ENCODE measurements at regions not wholly inside any gene's neighbourhood (a gene's known extent, or its start where the extent isn't known, plus 50 kb on each side); places are given as distances from the start of the nearest gene placed in this dataset.

DNA sequence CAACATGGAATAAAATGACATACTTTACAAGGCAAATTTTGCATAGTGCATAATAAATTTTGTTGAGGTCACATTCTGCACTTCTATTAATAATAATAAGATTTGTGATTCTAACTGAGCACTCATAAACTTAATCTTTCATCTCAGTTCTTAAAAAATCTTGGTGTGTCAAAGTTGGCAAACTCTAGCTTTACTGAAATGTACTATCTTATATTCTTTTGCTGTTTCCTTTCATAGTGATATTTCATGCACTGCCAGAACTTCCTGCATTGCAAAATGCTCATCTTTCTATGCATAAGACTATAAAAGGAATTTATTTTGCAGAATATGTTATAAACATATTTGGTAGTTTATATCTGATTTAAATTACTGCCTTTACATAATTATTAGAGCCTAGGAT, 797.6 kb downstream of the ADGRL2 start:
- DNase-seq = no peak

DNA sequence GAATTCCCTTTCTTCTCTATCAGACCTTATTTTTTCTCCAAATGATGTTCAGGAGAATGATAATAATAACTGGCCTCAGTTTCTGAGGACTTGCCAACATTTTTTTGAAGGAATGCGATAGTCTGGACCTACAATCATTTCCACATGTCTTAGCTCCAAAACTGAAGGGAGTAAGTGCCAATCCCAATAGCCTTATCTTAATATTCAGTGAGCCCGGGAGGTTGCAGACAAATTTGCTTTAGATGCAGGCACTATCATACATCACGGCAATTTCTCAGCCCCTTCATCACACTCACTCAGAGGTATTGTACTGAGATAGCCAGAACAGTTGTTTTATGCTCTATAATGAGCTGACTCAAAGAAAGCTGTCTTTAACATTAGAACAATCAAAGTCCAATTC, 796.9 kb downstream of the ADGRL2 start:
- no peak for DNase-seq

GRCh38 chr1:82597141-82597540, 796.4 kb downstream of the ADGRL2 start:
- DNase-seq = no peak

DNA sequence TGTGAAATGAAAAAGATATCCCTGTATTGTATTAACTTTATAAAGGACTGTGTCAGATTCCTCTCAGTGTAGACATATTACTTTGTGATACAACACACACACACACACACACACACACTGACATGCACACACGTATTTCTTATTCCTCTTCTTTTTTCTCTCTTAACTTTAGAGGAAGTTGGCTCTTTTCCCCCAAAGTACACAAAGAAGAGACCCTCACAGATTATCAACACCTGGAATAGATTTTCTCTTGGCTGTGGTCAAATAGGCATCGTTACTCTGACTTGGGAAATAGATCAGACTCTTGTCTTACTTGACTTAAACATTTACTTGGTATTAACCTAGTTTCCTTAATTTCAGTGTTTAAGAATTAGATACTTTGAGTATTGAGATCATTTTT, 792.8 kb downstream of the ADGRL2 start:
- no peak for DNase-seq

- DNase-seq = no peak
These were observed 788.9 kb downstream of the ADGRL2 start for GRCh38 chr1:82589588-82589987.

- no peak for DNase-seq
These were observed 786.6 kb downstream of the ADGRL2 start for GRCh38 chr1:82587371-82587770.

DNA sequence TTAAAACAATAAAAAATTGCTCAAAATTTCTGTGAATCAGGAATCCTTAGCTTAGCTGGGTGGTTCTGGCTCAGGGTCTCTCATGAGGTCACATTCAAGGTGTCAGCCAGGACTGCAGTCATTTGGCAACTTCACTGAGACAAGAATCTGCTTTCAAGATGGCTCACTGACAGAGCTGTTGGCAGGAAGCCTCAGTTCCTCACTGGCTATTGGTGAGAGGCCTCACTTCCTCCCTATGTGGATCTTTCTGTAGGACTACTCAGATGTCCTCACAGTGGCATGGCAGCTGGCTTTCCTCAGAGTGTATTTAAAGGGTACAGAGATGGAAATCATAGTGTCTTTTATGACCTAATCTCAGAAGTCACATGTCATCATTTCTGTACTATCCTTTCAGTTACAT, 785.7 kb downstream of the ADGRL2 start:
- DNase-seq = no peak

DNA sequence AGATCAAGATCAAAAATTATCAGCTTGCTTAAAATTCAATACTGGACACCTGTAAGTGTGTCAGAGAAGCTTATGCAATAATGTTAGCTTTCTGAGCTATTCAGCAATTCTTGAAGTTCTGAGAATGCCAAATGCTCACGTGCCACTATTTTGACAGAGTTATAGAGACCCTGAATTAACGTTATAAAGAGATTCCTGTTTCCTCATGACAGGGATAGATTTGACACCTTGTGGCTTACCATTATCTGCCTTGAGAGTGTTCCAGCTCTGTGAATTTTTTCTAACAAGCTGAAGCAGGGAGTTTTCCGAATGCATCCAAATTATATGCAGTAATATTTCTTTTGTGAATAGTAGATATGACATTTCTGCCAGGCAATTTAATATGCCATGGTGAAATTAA, 781.6 kb downstream of the ADGRL2 start:
- DNase-seq = no peak

- DNase-seq = no peak
These were observed 777.5 kb downstream of the ADGRL2 start for GRCh38 chr1:82578086-82578726.

GRCh38 chr1:82567348-82567747, 766.6 kb downstream of the ADGRL2 start:
- DNase-seq = no peak

- DNase-seq = peak in 1 of 56 donors; percentile 2
These were observed 764.8 kb downstream of the ADGRL2 start for GRCh38 chr1:82565546-82565945.

DNA sequence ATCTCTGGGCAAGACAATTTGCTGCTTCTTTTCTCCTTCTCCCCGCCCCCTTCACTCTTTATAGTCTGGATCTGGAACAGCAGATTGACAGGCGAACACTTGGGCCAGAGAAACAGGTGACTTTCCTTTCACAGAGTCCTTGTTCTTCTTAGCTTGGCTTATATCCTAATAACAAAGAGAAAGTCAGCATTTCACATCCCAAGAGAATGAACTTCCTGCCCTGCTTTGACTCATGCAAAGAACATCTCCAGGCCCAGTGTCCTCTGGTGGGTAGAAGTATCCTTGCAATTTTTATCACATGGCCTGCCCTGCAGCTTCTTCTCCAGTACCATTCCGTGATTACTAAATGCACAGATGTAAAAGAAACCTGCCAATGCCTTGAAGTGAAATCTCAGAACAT, 764.4 kb downstream of the ADGRL2 start:
- DNase-seq = no peak

- DNase-seq = no peak
These were observed 763.6 kb downstream of the ADGRL2 start for GRCh38 chr1:82564333-82564732.

GRCh38 chr1:82562448-82562847, 761.7 kb downstream of the ADGRL2 start:
- DNase-seq = no peak

DNA sequence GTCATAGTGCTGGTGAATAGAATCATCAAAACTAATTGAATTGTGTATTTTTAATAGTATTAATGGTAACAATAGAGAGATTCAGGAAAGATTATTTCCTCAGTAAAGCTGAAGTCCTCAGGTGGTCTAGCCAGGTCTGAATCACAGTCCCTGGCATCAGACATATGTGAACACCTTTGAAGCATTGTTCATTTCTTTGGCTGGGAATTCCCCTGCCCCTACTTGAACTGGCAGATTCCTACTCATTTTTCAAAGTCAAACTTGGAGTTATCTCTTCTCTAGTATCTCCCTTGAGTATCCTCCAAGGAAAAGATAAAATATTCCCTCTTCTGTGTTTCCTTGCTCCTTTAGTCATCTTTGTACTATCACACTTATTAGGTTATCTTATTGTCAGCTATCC, 759.8 kb downstream of the ADGRL2 start:
- no peak for DNase-seq

GRCh38 chr1:82555501-82555900, 754.8 kb downstream of the ADGRL2 start:
- DNase-seq = no peak

DNA sequence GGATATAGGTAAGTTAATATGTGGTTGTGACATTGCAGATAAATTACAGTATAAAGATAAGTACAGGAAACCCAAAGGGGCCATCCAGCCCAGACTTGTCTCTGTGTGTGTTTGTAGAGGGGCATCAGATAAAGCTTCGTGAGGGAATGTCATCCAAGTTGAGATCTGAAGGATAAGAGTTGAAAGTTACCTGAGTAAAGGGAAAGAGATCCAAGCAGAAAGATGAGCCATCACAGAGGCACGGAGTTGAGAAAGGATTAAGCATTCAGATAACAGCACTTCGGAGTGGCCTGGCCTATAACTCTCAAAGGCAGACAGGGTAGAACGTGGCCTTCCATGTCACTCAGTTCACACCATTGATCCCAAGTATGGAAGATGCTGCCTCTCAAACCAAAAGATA, 749.1 kb downstream of the ADGRL2 start:
- DNase-seq = no peak

- no peak for DNase-seq
These were observed 742.0 kb downstream of the ADGRL2 start for GRCh38 chr1:82542766-82543165.

- DNase-seq = no peak
These were observed 741.4 kb downstream of the ADGRL2 start for GRCh38 chr1:82542141-82542540.

- no peak for DNase-seq
These were observed 739.3 kb downstream of the ADGRL2 start for GRCh38 chr1:82540006-82540405.

- no peak for DNase-seq
These were observed 738.1 kb downstream of the ADGRL2 start for GRCh38 chr1:82538876-82539275.

DNA sequence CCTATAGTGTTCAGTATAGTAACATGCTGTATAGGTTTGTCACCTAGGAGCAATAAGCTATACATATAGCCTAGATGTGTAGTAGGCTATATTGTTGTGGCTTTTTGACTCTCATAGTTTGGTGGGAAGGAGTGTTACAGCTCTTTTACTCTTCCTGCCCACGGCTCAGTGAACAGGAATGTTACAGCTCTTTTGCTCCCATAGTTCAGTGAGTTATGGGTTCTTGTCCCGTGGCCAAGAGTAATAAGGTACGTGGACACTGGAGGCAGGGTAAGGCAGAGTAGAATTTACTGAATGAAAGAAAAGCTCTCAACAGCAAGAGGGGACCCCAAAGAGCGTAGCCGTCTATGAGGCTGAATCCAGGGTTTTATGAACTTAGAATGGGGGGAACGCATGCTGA, 734.3 kb downstream of the ADGRL2 start:
- no peak for DNase-seq

DNA sequence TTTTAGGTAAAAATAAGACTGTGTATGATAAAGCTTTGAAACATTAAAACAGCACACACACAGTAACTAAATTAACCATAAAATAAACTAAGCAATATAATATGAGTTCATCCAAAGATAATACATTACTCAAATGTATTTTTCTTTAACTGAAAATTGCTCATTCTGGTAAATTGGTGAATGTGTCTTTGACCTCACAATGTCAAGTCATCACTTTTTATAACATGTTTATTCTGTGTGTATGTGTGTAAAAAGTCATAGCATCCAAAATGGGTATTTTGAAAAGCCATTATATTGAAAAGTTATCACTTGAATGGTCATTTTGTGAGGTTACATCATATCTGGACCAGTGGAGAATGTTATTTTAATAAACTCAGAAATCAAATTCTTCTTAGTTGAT, 724.6 kb downstream of the ADGRL2 start:
- no peak for DNase-seq

- no peak for DNase-seq
These were observed 719.9 kb downstream of the ADGRL2 start for GRCh38 chr1:82520611-82521010.
